Caco-2 (cell line): ENCODE measurements at regions not wholly inside any gene's neighbourhood (a gene's known extent, or its start where the extent isn't known, plus 50 kb on each side); places are given as distances from the start of the nearest gene placed in this dataset.

Source experiments
- BruUV-seq: library from RNA; stranded (reverse); fragments of 400-500 nt; replicated peaks from 2 replicates; lab custom pipeline; 2021; lab: Mats Ljungman, UMichigan
- CTCF ChIA-PET: fragments of 300-600 bp; sonication (Branson Sonifier 250); formaldehyde crosslinking; loops from one replicate; lab custom pipeline; 2022; ENCODE audit warnings: antibody characterized with exemption; lab: Charles Lee
- POLR2A ChIA-PET: fragments of 300-600 bp; sonication (Branson Sonifier 250); formaldehyde crosslinking; loops from one replicate; lab custom pipeline; 2022; ENCODE audit warnings: antibody characterized with exemption; lab: Charles Lee
- DNase-seq, 2 experiments: peaks; one replicate each; pipeline versions ENCODE4 v3.0.0 to v3.0.0-alpha.2; 2020 to 2022
- H3K27me3 ChIP-seq: replicated peaks from 2 replicates; pipeline ENCODE4 v1.6.0; 2011; ENCODE audit warnings: low read length; ENCODE audit not compliant: control insufficient read depth, insufficient read depth
- H3K36me3 ChIP-seq: 2 replicates; pipeline ENCODE4 v1.5.1; 2011; ENCODE audit warnings: low read length; ENCODE audit not compliant: control insufficient read depth, insufficient read depth
- H3K4me1 ChIP-seq: fragments of 250-450 bp; sonication (Bioruptor Pico); 2 replicates; pipeline ENCODE4 v1.5.1; 2020; ENCODE audit warnings: mild to moderate bottlenecking
- H3K4me3 ChIP-seq: 2 replicates; pipeline ENCODE4 v1.5.1; 2011; ENCODE audit warnings: low read depth, mild to moderate bottlenecking, control low read depth, low read length
- H3K9me3 ChIP-seq: fragments of 250-450 bp; sonication (Bioruptor Pico); 2 replicates; pipeline ENCODE4 v1.5.1; 2020; ENCODE audit warnings: mild to moderate bottlenecking, moderate library complexity
- H3K27ac Mint-ChIP-seq: one replicate; pipeline ENCODE4 v1.8.0; 2022; ENCODE audit warnings: mixed read lengths; ENCODE audit not compliant: unreplicated experiment
- H3K27me3 Mint-ChIP-seq: one replicate; pipeline ENCODE4 v1.8.0; 2022; ENCODE audit warnings: mixed read lengths; ENCODE audit not compliant: insufficient read depth, unreplicated experiment
- H3K36me3 Mint-ChIP-seq: one replicate; pipeline ENCODE4 v1.8.0; 2022; ENCODE audit warnings: mild to moderate bottlenecking, mixed read lengths; ENCODE audit not compliant: insufficient read depth, unreplicated experiment
- H3K4me1 Mint-ChIP-seq: one replicate; pipeline ENCODE4 v1.8.0; 2022; ENCODE audit warnings: low read depth, mixed read lengths; ENCODE audit not compliant: unreplicated experiment
- H3K4me3 Mint-ChIP-seq: one replicate; pipeline ENCODE4 v1.8.0; 2022; ENCODE audit warnings: mild to moderate bottlenecking, moderate library complexity, mixed read lengths; ENCODE audit not compliant: unreplicated experiment
- H3K9me3 Mint-ChIP-seq: one replicate; pipeline ENCODE4 v1.8.0; 2022; ENCODE audit warnings: mixed read lengths; ENCODE audit not compliant: unreplicated experiment
- intact Hi-C: fragments of 100-400 bp; cut with micrococcal nuclease; formaldehyde crosslinking; loops from one replicate; pipeline ENCODE4 v1.10.0; 2022; ENCODE audit not compliant: unreplicated experiment
- TF ChIP-seq, protein P1 (sequence below), 2 experiments: fragments of 200-600 bp in 1 of 2; IDR thresholded peaks; 1 replicate in 1 of 2; 2 replicates in 1 of 2; pipeline versions ENCODE4 v1.5.1 to v1.8.0; 2011 to 2022; ENCODE audit warnings: antibody characterized with exemption in 1 of 2, control low read depth in 1 of 2, inconsistent platforms in 1 of 2, low read depth in 1 of 2, low read length in 1 of 2, mild to moderate bottlenecking in 1 of 2, moderate library complexity in 1 of 2; ENCODE audit not compliant: insufficient read depth in 1 of 2, severe bottlenecking in 1 of 2, unreplicated experiment in 1 of 2

DNA sequence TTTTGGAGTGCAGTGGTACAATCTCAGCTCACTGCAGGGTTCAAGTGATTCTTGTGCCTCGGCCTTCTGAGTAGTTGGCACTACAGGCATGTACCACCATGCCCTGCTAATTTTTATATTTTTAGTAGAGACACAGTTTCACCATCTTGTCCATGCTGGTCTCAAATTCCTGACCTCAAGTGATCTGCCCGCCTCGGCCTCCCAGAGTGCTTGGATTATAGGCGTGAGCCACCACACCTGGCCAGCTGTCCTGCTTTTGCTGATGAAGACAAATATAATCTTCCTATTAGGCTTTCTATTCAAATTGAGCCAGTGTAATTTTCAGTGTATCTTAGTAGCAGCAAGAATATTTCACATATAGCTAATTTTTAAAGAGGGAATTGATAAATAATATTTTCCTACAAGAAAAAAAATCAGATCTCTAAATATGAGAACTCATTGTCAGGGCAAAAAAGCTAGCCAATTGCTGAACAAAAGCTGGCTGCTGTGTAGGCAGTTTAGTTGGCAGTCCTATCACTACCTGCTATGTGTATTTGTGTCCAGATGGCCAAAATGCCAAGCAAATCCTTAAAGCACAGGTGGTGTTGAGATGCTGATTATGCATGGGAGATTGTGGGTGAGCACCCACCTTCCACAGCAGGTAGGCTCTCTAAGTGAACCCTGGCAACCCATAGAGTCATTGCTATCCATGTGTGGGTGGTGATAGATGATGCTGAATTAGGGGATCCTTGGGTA lies 60.8 kb upstream of the STAM2 start:
- TF ChIP-seq, protein P1, sequence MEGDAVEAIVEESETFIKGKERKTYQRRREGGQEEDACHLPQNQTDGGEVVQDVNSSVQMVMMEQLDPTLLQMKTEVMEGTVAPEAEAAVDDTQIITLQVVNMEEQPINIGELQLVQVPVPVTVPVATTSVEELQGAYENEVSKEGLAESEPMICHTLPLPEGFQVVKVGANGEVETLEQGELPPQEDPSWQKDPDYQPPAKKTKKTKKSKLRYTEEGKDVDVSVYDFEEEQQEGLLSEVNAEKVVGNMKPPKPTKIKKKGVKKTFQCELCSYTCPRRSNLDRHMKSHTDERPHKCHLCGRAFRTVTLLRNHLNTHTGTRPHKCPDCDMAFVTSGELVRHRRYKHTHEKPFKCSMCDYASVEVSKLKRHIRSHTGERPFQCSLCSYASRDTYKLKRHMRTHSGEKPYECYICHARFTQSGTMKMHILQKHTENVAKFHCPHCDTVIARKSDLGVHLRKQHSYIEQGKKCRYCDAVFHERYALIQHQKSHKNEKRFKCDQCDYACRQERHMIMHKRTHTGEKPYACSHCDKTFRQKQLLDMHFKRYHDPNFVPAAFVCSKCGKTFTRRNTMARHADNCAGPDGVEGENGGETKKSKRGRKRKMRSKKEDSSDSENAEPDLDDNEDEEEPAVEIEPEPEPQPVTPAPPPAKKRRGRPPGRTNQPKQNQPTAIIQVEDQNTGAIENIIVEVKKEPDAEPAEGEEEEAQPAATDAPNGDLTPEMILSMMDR (IDR thresholded peaks at IDR 0.05; ENCODE audit: insufficient read depth in 1 of 2, low read depth in 1 of 2, low read length in 1 of 2, severe bottlenecking in 1 of 2, unreplicated experiment in 1 of 2) = no peak
- 0 out of 2 replicates have a peak, but pooled peaks cover 7% of the 10 kb centered on the region for H3K9me3 ChIP-seq
- no TSS peak for BruUV-seq
- no peak overlapping the region for H3K4me3 Mint-ChIP-seq
- DNase-seq = no peak
- no peaks in the 10 kb centered on the region for H3K36me3 ChIP-seq
- no peaks in the 10 kb centered on the region for H3K36me3 Mint-ChIP-seq
- no peaks in the 10 kb centered on the region for H3K4me1 ChIP-seq
- H3K4me1 Mint-ChIP-seq = no peaks in the 10 kb centered on the region
- CTCF ChIA-PET = no interaction called here
- H3K9me3 Mint-ChIP-seq = peaks cover 26% of the 10 kb centered on the region
- POLR2A ChIA-PET = interaction anchor here (0.6 kb wide), 1 partner anchor 123 kb away, joined by 7 read pairs; no protein-coding TSS in a partner anchor
- no peak overlapping the region for H3K4me3 ChIP-seq
- H3K27me3 Mint-ChIP-seq = no peaks in the 10 kb centered on the region
- intact Hi-C loops = no loop called here
- H3K27me3 ChIP-seq = no peaks in the 10 kb centered on the region
- H3K27ac Mint-ChIP-seq = no peak overlapping the region

DNA sequence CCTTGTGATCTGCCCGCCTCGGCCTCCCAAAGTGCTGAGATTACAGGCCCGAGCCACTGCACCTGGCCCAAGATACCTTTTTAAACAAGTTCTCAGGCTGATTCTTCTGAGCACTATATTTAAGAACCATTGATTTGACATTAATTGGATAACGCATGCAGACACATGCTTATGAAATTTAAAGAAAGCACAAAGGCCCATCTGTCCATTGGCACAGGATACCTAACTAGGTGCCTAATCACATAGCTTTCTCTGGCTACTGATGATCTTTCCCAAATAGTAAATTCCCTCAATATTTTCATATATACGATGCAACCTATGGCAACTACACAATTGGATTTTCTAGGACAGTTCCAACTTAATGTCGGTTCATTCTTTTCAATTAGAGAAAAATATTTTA lies 62.5 kb upstream of the STAM2 start:
- H3K36me3 Mint-ChIP-seq = no peaks in the 10 kb centered on the region
- H3K4me1 Mint-ChIP-seq = peaks cover 8% of the 10 kb centered on the region
- ChIA-PET POLR2A (no interaction called here), CTCF (no interaction called here)
- TF ChIP-seq, protein P1 (IDR thresholded peaks at IDR 0.05; ENCODE audit: insufficient read depth in 1 of 2, low read depth in 1 of 2, low read length in 1 of 2, severe bottlenecking in 1 of 2, unreplicated experiment in 1 of 2) = no peak
- Histone ChIP-seq H3K4me3 (no peak overlapping the region), H3K4me1 (peaks cover 9% of the 10 kb centered on the region), H3K36me3 (no peaks in the 10 kb centered on the region), H3K9me3 (0 out of 2 replicates have a peak, but pooled peaks cover 7% of the 10 kb centered on the region), H3K27me3 (no peaks in the 10 kb centered on the region)
- no TSS peak for BruUV-seq
- intact Hi-C loops = no loop called here
- no peaks in the 10 kb centered on the region for H3K27me3 Mint-ChIP-seq
- no peak overlapping the region for H3K27ac Mint-ChIP-seq
- H3K4me3 Mint-ChIP-seq = no peak overlapping the region
- DNase-seq = no peak
- peaks cover 14% of the 10 kb centered on the region for H3K9me3 Mint-ChIP-seq

DNA sequence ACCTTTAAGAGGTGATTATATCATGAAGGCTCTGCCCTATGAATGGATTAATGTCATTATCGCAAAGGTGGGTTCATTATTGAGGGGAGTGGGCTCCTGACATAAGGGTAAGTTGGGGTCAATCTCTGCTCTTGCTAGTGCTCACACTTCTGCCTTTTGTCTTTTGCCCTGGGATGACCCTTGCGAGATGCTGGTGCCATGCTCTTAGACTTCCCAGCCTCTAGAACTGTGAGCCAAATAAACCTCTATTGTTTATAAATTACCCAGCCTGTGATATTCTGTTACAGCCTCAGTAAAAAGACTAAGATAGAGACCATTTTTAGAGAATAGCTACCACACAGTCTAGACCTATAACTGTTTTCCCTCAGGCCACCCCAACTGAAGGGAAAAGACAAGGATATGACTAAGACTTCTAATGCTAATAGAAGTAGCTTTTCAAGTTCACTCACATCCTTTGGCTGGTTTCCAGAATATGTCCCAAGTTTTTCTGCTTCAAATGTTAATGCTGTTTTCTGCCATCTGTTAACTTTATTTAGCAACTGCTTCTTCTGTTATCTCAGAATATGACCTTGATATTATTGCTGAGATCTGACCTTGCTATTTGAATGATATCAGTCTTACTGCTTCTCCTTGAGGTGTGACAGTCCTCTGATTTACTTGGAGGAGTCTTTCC lies 65.1 kb upstream of the STAM2 start:
- Histone ChIP-seq H3K9me3 (0 out of 2 replicates have a peak, but pooled peaks cover 7% of the 10 kb centered on the region), H3K4me3 (no peak overlapping the region), H3K27me3 (no peaks in the 10 kb centered on the region), H3K4me1 (peaks cover 19% of the 10 kb centered on the region), H3K36me3 (no peaks in the 10 kb centered on the region)
- TF ChIP-seq, protein P1 (IDR thresholded peaks at IDR 0.05; ENCODE audit: insufficient read depth in 1 of 2, low read depth in 1 of 2, low read length in 1 of 2, severe bottlenecking in 1 of 2, unreplicated experiment in 1 of 2) = no peak
- Mint-ChIP-seq H3K27ac (no peak overlapping the region), H3K27me3 (no peaks in the 10 kb centered on the region), H3K9me3 (peaks cover 13% of the 10 kb centered on the region), H3K4me1 (peaks cover 8% of the 10 kb centered on the region), H3K36me3 (no peaks in the 10 kb centered on the region), H3K4me3 (no peak overlapping the region)
- BruUV-seq = no TSS peak
- ChIA-PET POLR2A (no interaction called here), CTCF (no interaction called here)
- no peak for DNase-seq
- intact Hi-C loops = loop anchor here (5.0 kb wide), 1 partner anchor 48 kb away; no protein-coding TSS in a partner anchor
